ENCODE measurements at regions not wholly inside any gene's neighbourhood (a gene's known extent, or its start where the extent isn't known, plus 50 kb on each side); places are given as distances from the start of the nearest gene placed in this dataset.

- no peak for ATAC-seq
- DNase-seq, result no peak
- intact Hi-C loops (cut with micrococcal nuclease), result no loop called here
These were observed 50.8 kb upstream of the MYLIP start for GRCh38 chr6:16078064-16078463.

GRCh38 chr6:16069671-16070070 is 59.2 kb upstream of the MYLIP start:
- ATAC-seq (no peak), DNase-seq (no peak)
- intact Hi-C loops (cut with micrococcal nuclease), result no loop called here

- ATAC-seq (no peak), DNase-seq (no peak)
- intact Hi-C loops (cut with micrococcal nuclease), result no loop called here
These were observed 59.7 kb upstream of the MYLIP start for GRCh38 chr6:16069222-16069621.

- intact Hi-C loops (cut with micrococcal nuclease), result no loop called here
- no peak for ATAC-seq
- DNase-seq, result no peak
These were observed 61.3 kb upstream of the MYLIP start for GRCh38 chr6:16067568-16067967.

GRCh38 chr6:16064671-16065072 is 64.2 kb upstream of the MYLIP start:
- no peak for DNase-seq
- intact Hi-C loops (cut with micrococcal nuclease), result no loop called here
- ATAC-seq, result no peak

GRCh38 chr6:16063580-16063979 is 65.3 kb upstream of the MYLIP start:
- no peak for DNase-seq
- intact Hi-C loops (cut with micrococcal nuclease), result no loop called here
- no peak for ATAC-seq

- DNase-seq, result no peak
- no peak for ATAC-seq
- intact Hi-C loops (cut with micrococcal nuclease), result no loop called here
These were observed 67.1 kb upstream of the MYLIP start for GRCh38 chr6:16061818-16062217.

GRCh38 chr6:16060039-16060438 is 68.8 kb upstream of the MYLIP start:
- intact Hi-C loops (cut with micrococcal nuclease), result no loop called here
- DNase-seq, result no peak
- no peak for ATAC-seq

- DNase-seq, result no peak
- no peak for ATAC-seq
- intact Hi-C loops (cut with micrococcal nuclease), result no loop called here
These were observed 69.4 kb upstream of the MYLIP start for GRCh38 chr6:16059496-16059895.

GRCh38 chr6:16058929-16059345 is 69.9 kb upstream of the MYLIP start:
- intact Hi-C loops (cut with micrococcal nuclease), result no loop called here

GRCh38 chr6:16058201-16058928 is 70.5 kb upstream of the MYLIP start:
- intact Hi-C loops (cut with micrococcal nuclease), result no loop called here
- DNase-seq, result no peak

More at GRCh38 chr6:16058929-16059345, 69.9 kb upstream of the MYLIP start:
- no peak for DNase-seq
- ATAC-seq, result no peak

GRCh38 chr6:16057446-16057845 is 71.4 kb upstream of the MYLIP start:
- intact Hi-C loops (cut with micrococcal nuclease), result no loop called here
- ATAC-seq, result no peak
- DNase-seq, result no peak

More at GRCh38 chr6:16058201-16058928, 70.5 kb upstream of the MYLIP start:
- no peak for ATAC-seq

GRCh38 chr6:16056263-16056870 is 72.5 kb upstream of the MYLIP start:
- no peak for DNase-seq
- no peak for ATAC-seq
- intact Hi-C loops (cut with micrococcal nuclease), result no loop called here

GRCh38 chr6:16055852-16056251 is 73.0 kb upstream of the MYLIP start:
- DNase-seq (no peak), ATAC-seq (no peak)
- intact Hi-C loops (cut with micrococcal nuclease), result no loop called here

- intact Hi-C loops (cut with micrococcal nuclease), result no loop called here
- no peak for ATAC-seq
- DNase-seq, result no peak
These were observed 79.7 kb upstream of the MYLIP start for GRCh38 chr6:16049168-16049567.

GRCh38 chr6:16048221-16048620 is 80.7 kb upstream of the MYLIP start:
- ATAC-seq (no peak), DNase-seq (no peak)
- intact Hi-C loops (cut with micrococcal nuclease), result no loop called here

- ATAC-seq, result no peak
- intact Hi-C loops (cut with micrococcal nuclease), result no loop called here
- no peak for DNase-seq
These were observed 81.4 kb upstream of the MYLIP start for GRCh38 chr6:16047435-16047990.

GRCh38 chr6:16045238-16045637 is 83.6 kb upstream of the MYLIP start:
- DNase-seq (no peak), ATAC-seq (no peak)
- intact Hi-C loops (cut with micrococcal nuclease), result no loop called here

GRCh38 chr6:16044211-16044643 is 84.7 kb upstream of the MYLIP start:
- ATAC-seq (no peak), DNase-seq (no peak)
- intact Hi-C loops (cut with micrococcal nuclease), result no loop called here

GRCh38 chr6:16043171-16044135 is 85.4 kb upstream of the MYLIP start:
- no peak for ATAC-seq
- DNase-seq, result no peak
- intact Hi-C loops (cut with micrococcal nuclease), result no loop called here

Measured in left ventricle myocardium superior (tissue), 1 donor.